ENCODE measurements at regions not wholly inside any gene's neighbourhood (a gene's known extent, or its start where the extent isn't known, plus 50 kb on each side); places are given as distances from the start of the nearest gene placed in this dataset.

DNA sequence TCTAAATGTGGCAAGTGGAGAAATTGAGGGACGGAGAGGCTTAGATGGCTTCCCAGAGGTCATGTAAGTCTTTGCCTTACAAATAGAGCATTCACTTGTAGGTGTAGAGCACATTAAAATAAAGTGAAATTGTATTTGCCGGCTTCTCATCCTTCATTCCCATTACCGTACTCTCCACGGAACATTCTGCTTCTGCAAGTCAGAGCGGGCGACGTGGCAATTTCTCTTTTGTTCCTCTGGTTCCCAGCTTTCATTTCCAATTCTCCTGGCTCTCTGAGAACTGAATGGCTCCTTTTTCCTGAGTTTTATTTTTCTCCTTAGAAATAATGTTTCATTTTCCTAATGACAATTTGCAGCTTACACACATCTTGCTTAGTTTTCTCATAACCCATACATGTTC, 51.3 kb upstream of the PFKP start:
- DNase-seq (ENCODE audit: low spot score), result no peak

DNA sequence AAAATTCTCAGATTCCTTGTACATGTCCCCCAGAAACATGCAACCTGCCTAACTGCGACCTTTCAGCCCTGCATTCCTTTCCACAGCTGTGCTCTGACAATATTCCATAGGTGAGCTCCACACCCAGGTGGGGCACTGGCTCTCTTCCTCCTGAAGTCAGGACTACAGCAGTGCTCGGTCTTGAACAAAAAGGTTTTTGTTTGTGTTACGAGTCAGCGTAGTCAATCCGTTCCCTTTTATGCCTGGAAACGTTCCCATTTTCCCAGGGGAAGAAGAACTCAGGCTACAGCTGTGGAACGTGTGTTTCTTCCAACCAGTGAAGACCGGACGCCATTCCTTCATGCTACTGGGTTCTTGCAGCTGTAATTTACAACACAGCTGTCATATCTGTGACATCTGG, 52.4 kb upstream of the PFKP start:
- peak; percentile 27 for DNase-seq (ENCODE audit: low spot score)

- DNase-seq (ENCODE audit: low spot score), result no peak
Observed at GRCh38 chr10:3012223-3012622, 55.1 kb upstream of the PFKP start.

- peak; percentile 46 for DNase-seq (ENCODE audit: low spot score)
Observed at GRCh38 chr10:3010816-3011460, 56.4 kb upstream of the PFKP start.

GRCh38 chr10:3010334-3010733, 57.0 kb upstream of the PFKP start:
- DNase-seq (ENCODE audit: low spot score), result no peak

DNA sequence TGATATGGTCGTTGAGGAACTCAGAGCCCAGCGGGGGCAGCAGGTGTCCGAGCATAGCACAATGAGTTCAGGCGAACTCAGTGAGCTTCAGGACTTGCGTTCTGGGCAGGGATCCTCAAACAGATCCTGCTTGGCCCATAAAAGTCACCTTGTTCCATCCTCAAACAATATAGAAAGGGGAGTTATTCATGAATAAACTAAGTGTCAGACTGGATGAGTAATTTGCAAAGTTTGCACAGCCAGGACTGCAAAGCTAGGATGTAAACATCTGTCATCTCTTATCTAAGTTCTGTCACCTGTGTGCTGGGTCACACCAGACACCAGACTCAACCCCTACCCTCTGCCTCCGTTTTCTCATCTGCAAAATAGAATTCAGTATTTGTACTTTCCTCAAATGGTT, 58.0 kb upstream of the PFKP start:
- DNase-seq (ENCODE audit: low spot score), result no peak

DNA sequence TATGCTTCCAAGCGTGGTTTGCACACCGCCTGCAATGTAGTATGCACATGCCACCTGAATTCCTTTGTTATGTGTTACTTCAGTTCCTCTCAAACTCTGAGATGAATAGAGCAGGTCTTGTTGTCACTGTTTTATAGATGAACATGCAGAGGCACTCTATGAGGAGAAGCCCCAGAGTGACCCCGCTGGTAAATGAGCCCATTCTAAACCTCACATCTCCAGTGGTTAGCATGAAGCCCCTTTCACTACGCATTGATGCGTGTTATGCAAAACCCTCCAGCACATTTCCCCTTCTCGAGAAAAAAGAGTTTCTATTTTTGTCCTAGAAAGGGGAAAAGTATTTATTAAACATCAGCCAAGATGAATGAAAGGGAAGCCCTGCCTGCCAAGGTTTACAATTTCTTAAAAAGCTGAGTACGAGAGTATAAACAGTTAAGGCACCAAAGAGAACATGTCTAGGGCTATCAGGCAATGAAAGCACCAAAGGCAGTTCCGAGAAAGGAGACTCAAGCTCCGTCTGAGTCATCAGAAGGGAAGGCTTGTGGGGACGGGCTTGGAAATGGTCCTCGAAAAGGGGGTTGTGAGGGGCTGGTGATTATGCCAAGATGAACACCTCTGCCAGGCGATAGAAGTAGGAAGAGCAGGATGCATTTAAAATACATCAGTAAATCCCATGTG, 58.7 kb upstream of the PFKP start:
- no peak for DNase-seq (ENCODE audit: low spot score)

DNA sequence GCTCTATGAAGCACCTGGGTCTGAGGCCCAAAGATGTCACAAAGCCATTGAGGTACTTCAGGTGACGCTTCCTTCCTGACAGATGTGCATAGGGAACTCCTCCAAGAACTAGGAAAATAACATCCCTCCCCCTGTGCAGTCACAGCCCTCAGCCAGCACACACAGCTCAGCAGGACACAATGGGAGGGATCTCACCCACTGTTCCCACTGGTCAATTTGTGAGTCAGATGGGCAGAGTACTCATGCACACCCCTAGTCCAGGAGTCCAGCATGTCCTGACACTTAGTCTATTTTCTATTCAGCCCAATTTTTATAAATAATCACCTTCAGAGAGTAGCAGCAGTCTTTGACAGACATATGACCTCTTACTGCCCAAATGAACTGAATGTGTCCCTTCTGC, 60.7 kb upstream of the PFKP start:
- DNase-seq (ENCODE audit: low spot score), result peak; percentile 49

DNA sequence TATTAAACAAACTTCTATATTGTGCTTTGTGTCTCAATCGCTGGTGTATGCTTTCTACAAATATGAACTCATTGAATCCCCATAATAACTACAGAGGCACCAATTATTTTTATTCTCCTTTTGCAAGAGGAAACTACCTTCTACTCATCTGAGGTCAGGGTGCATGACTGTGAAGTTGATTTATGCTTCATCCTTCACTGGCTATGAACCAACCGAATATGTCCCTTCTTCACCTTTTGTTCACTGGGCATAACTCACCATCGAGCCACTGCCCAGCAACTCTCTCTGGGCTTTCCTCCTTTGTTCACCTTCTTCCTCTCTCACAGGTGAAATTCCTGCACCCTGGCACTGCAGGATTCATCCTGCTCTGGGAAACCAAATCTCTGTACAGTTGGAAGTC, 61.3 kb upstream of the PFKP start:
- DNase-seq (ENCODE audit: low spot score), result peak; percentile 62

GRCh38 chr10:3002304-3002703, 65.0 kb upstream of the PFKP start:
- DNase-seq (ENCODE audit: low spot score), result no peak

GRCh38 chr10:3000048-3000447, 67.3 kb upstream of the PFKP start:
- DNase-seq (ENCODE audit: low spot score), result no peak

- peak; percentile 22 for DNase-seq (ENCODE audit: low spot score)
Observed at GRCh38 chr10:2994221-2994961, 73.0 kb upstream of the PFKP start.

DNA sequence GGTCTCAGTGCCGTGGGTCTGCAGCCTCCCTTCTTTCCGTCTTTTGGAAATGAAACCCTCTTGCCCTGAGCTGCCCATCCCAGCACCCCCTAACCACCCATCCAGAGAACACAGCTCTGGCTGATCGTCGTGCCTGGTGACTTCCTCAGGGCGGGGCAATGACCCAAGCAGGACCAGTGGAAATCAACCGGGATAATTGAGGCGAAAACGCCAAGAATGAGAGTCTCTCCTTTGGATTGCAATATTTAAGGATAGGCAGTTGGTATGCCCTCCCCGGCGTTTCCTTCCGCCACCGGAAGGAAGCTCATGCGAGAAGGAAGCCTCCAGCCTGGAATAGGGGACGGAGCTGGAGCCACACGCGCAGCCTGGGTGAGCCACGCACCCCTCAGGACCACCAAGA, 73.7 kb upstream of the PFKP start:
- DNase-seq (ENCODE audit: low spot score), result no peak

- peak; percentile 87 for DNase-seq (ENCODE audit: low spot score)
Observed at GRCh38 chr10:2992401-2993198, 74.7 kb upstream of the PFKP start.

DNA sequence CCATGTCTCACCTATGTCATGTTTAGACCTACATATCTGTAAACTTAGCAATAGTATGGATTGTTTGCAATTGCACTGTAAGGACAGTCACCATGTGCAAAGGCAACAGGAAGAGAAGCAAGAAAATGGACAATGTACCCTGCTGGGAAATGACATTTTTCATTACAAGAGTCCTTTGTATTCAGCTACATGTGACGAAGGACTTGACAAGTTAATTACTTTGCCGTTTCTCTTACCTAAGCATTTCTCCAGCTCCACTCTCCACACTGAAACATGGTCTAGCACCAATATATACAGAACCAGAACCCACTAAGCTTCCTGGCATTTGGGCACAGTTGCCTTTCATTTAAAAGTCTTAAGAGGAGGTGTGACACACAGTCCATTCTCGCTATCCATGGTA, 76.6 kb upstream of the PFKP start:
- DNase-seq (ENCODE audit: low spot score), result no peak

GRCh38 chr10:2989292-2989947, 77.9 kb upstream of the PFKP start:
- no peak for DNase-seq (ENCODE audit: low spot score)

DNA sequence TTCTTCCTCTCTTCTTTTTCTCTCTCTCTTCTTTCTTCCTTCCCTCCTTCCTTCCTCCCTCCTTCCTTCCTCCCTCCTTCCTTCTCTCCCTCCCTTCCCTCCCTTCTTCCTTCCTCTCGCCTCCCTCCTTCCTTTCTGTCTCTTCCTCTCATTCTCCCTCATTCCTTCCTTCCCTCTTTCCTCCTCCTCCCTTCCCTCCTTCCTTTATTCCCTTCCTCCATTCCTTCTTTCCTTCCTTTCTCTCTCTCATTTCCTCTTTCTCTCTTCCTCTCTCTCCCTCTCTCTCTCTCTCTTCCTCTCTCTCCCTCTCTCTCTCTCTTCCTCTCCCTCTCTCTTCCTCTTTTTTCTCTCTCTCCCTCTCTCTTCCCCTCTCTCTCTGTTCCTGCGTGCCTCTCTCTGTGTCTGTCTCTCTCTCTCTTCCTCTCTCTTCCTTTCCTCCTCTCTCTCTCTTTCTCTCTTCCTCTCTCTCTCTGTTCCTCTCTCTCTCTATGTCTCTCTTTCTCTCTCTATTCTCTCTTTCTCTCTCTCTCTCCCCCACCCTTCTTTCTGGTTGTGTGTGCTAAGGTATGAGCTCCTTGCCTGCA, 80.1 kb upstream of the PFKP start:
- DNase-seq (ENCODE audit: low spot score), result no peak

- DNase-seq (ENCODE audit: low spot score), result peak; percentile 37
Observed at GRCh38 chr10:2986391-2986801, 81.0 kb upstream of the PFKP start.

GRCh38 chr10:2985729-2986232, 81.6 kb upstream of the PFKP start:
- peak; percentile 96 for DNase-seq (ENCODE audit: low spot score)

DNA sequence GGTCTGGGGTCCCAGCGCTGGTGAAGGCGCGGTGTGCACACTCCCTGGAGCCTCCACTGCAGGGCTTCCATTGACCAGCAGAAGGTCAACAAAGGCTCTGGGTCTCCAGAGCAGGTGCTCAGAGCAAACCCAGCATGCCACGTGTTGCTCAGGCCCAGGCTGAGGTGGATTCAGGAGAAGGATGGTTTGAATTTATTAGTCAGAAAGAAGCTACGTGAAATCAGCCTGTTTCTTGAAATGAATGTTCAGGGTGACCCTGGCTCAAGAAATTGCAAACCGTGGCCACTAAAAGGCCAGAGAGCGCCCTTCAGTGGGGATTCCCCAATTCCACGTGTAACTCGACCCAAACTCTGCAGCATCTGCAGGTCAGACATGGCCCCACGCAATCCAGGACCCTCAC, 82.7 kb upstream of the PFKP start:
- DNase-seq (ENCODE audit: low spot score), result no peak

GRCh38 chr10:2982146-2982545, 85.2 kb upstream of the PFKP start:
- DNase-seq (ENCODE audit: low spot score), result no peak

All from kidney tubule cell (primary cell).